Adrenal gland (tissue), 9 donors: ENCODE measurements at regions not wholly inside any gene's neighbourhood (a gene's known extent, or its start where the extent isn't known, plus 50 kb on each side); places are given as distances from the start of the nearest gene placed in this dataset.

Experiments used
- DNase-seq, 7 donors: peaks; one replicate each; pipeline ENCODE4 v3.0.0-alpha.2; 2019 to 2020
- H3K27ac ChIP-seq, 5 donors: fragments of 200-600 bp; sonication (generic) in 4 of 5; 1 replicate in 3 of 5; 2 replicates in 2 of 5; pipeline versions ENCODE4 v1.5.1 to v1.8.0; 2016 to 2020; ENCODE audit warnings: mild to moderate bottlenecking in 1 of 5
- H3K27me3 ChIP-seq: fragments of 200-600 bp; 2 replicates; pipeline ENCODE4 v1.8.0; 2021
- H3K36me3 ChIP-seq, 2 donors: fragments of 200-600 bp; replicated peaks in 1 of 2; 1 replicate in 1 of 2; 2 replicates in 1 of 2; pipeline versions ENCODE4 v1.5.1 to v1.8.0; 2018 to 2022
- H3K4me1 ChIP-seq, 2 donors: fragments of 200-600 bp; replicated peaks in 1 of 2; 1 replicate in 1 of 2; 2 replicates in 1 of 2; pipeline versions ENCODE4 v1.5.1 to v1.8.0; 2018 to 2021
- H3K4me3 ChIP-seq, 4 donors: fragments of 200-600 bp; sonication (generic) in 3 of 4; one replicate each; pipeline ENCODE4 v1.5.1; 2016 to 2018
- H3K9me3 ChIP-seq, 3 donors: fragments of 200-600 bp; sonication (generic) in 1 of 3; replicated peaks in 1 of 3; 1 replicate in 2 of 3; 2 replicates in 1 of 3; pipeline versions ENCODE4 v1.5.1 to v1.8.0; 2016 to 2021
- CTCF ChIP-seq, 6 experiments: fragments of 450-650 bp in 4 of 6; fragments of 200-600 bp in 2 of 6; sonication (generic) in 1 of 6; IDR thresholded peaks; 1 replicate in 5 of 6; 2 replicates in 1 of 6; pipeline versions ENCODE4 v1.5.1 to v1.8.0; 2016 to 2021; ENCODE audit warnings: antibody characterized with exemption in 6 of 6, mild to moderate bottlenecking in 2 of 6, moderate library complexity in 1 of 6
- POLR2A ChIP-seq, 2 donors: fragments of 450-650 bp; IDR thresholded peaks; one replicate each; pipeline ENCODE4 v1.6.1; 2017; ENCODE audit warnings: antibody characterized with exemption in 2 of 2, mild to moderate bottlenecking in 2 of 2, moderate library complexity in 1 of 2
- WGBS, 4 donors: extraction: QIAGEN DNeasy Blood & Tissue Kit in 2 of 4; methylation state at CpG; one replicate each; pipeline versions ENCODE4 v1.1.5 to v1.1.7; 2013 to 2017; 5-methylcytosine and 5-hydroxymethylcytosine counted together
- intact Hi-C, 2 donors: fragments of 100-400 bp; cut with DNase I; formaldehyde crosslinking; loops; one replicate each; pipeline versions ENCODE4 v1.14.1 to v1.15.0; 2022 to 2023
- donor health status: healthy with polysubstance abuse.
- donor health status: Bipolar disorder and iron deficiency.
- donor health status: DM: yes; HTN: yes; CAD: no.
- donor health status: DM: no; HTN: no; CAD: no.
- donor health status: DM: no; HTN: no; CAD: no.

GRCh38 chr9:6160579-6160978 is 55.0 kb upstream of the IL33 start:
- Histone ChIP-seq H3K27me3 (no peaks in the 10 kb centered on the region), H3K36me3 (no peaks in the 10 kb centered on the region), H3K4me1 (no peaks in the 10 kb centered on the region), H3K27ac (no peak overlapping the region), H3K9me3 (no peaks in the 10 kb centered on the region), H3K4me3 (no peak overlapping the region)
- intact Hi-C loops: no loop called here
- no peak for TF ChIP-seq POLR2A (IDR thresholded peaks at IDR 0.05)
- TF ChIP-seq CTCF (IDR thresholded peaks at IDR 0.05): no peak
- no peak for DNase-seq

- Histone ChIP-seq H3K27ac (no peak overlapping the region), H3K4me3 (no peak overlapping the region)
- intact Hi-C loops: no loop called here
Measured at GRCh38 chr9:6153425-6153824, 62.2 kb upstream of the IL33 start.

GRCh38 chr9:6152788-6153187 is 62.8 kb upstream of the IL33 start:
- no peak for TF ChIP-seq POLR2A (IDR thresholded peaks at IDR 0.05)
- no peak for TF ChIP-seq CTCF (IDR thresholded peaks at IDR 0.05)
- H3K9me3 ChIP-seq: no peaks in the 10 kb centered on the region
- intact Hi-C loops: no loop called here
- WGBS, 4 donors: 72 to 80% (median 73%) methylated on average over 4 of the region's 4 CpGs
- no peaks in the 10 kb centered on the region for H3K4me1 ChIP-seq
- no peaks in the 10 kb centered on the region for H3K27me3 ChIP-seq
- H3K4me3 ChIP-seq: no peak overlapping the region
- H3K27ac ChIP-seq: no peak overlapping the region
- H3K36me3 ChIP-seq: no peaks in the 10 kb centered on the region
- no peak for DNase-seq

More at GRCh38 chr9:6153425-6153824, 62.2 kb upstream of the IL33 start:
- no peaks in the 10 kb centered on the region for H3K4me1 ChIP-seq
- TF ChIP-seq POLR2A (IDR thresholded peaks at IDR 0.05) (no peak), CTCF (IDR thresholded peaks at IDR 0.05) (no peak)
- H3K36me3 ChIP-seq: no peaks in the 10 kb centered on the region
- WGBS, 4 donors: 40 to 53% (median 47%) methylated on average over 2 of the region's 2 CpGs
- DNase-seq: no peak
- no peaks in the 10 kb centered on the region for H3K9me3 ChIP-seq
- H3K27me3 ChIP-seq: no peaks in the 10 kb centered on the region

- Histone ChIP-seq H3K4me1 (no peaks in the 10 kb centered on the region), H3K9me3 (no peaks in the 10 kb centered on the region), H3K27ac (no peak overlapping the region), H3K27me3 (no peaks in the 10 kb centered on the region), H3K4me3 (no peak overlapping the region), H3K36me3 (no peaks in the 10 kb centered on the region)
- 80 to 92% (median 83%) methylated on average over 2 of the region's 2 CpGs for WGBS, 4 donors
- TF ChIP-seq POLR2A (IDR thresholded peaks at IDR 0.05) (no peak), CTCF (IDR thresholded peaks at IDR 0.05) (no peak)
- intact Hi-C loops: no loop called here
- DNase-seq: no peak
Measured at GRCh38 chr9:6150483-6150882, 65.1 kb upstream of the IL33 start.
